CD4-positive, alpha-beta T cell treated with Interleukin-17A for 4 hours (primary cell): ENCODE measurements at regions not wholly inside any gene's neighbourhood (a gene's known extent, or its start where the extent isn't known, plus 50 kb on each side); places are given as distances from the start of the nearest gene placed in this dataset.
"Not testable (repeated sequence)": the region's sequence is repeated elsewhere in the genome, so short reads cannot be mapped to it uniquely, and the experiment has no call there.

Source experiments
- DNase-seq: peaks from one replicate; pipeline ENCODE4 v3.0.0-alpha.2; 2020; ENCODE audit warnings: mixed read lengths

- DNase-seq, result no peak
Observed at GRCh38 chr17:14595656-14596055, 294.8 kb downstream of the HS3ST3B1 start.

- no peak for DNase-seq
Observed at GRCh38 chr17:14594690-14595089, 293.8 kb downstream of the HS3ST3B1 start.

GRCh38 chr17:14593956-14594355 lies 293.1 kb downstream of the HS3ST3B1 start:
- DNase-seq, result no peak

- no peak for DNase-seq
Observed at GRCh38 chr17:14590459-14591250, 289.8 kb downstream of the HS3ST3B1 start.

GRCh38 chr17:14585099-14585498 lies 284.2 kb downstream of the HS3ST3B1 start:
- no peak for DNase-seq

- no peak for DNase-seq
Observed at GRCh38 chr17:14582996-14583395, 282.1 kb downstream of the HS3ST3B1 start.

- no peak for DNase-seq
Observed at GRCh38 chr17:14581186-14581830, 280.4 kb downstream of the HS3ST3B1 start.

- no peak for DNase-seq
Observed at GRCh38 chr17:14580499-14580898, 279.6 kb downstream of the HS3ST3B1 start.

GRCh38 chr17:14579716-14580115 lies 278.8 kb downstream of the HS3ST3B1 start:
- DNase-seq, result no peak

- DNase-seq, result no peak
Observed at GRCh38 chr17:14575471-14575953, 274.6 kb downstream of the HS3ST3B1 start.

- not testable (repeated sequence) for DNase-seq
Observed at GRCh38 chr17:14560325-14560724, 259.4 kb downstream of the HS3ST3B1 start.

- no peak for DNase-seq
Observed at GRCh38 chr17:14559264-14560119, 258.6 kb downstream of the HS3ST3B1 start.

- no peak for DNase-seq
Observed at GRCh38 chr17:14557480-14557879, 256.6 kb downstream of the HS3ST3B1 start.

GRCh38 chr17:14553847-14554246 lies 253.0 kb downstream of the HS3ST3B1 start:
- no peak for DNase-seq

GRCh38 chr17:14552306-14552705 lies 251.4 kb downstream of the HS3ST3B1 start:
- no peak for DNase-seq

- DNase-seq, result no peak
Observed at GRCh38 chr17:14547556-14547955, 246.7 kb downstream of the HS3ST3B1 start.

GRCh38 chr17:14547016-14547415 lies 246.1 kb downstream of the HS3ST3B1 start:
- no peak for DNase-seq

GRCh38 chr17:14545156-14545906 lies 244.4 kb downstream of the HS3ST3B1 start:
- DNase-seq, result no peak

- DNase-seq, result no peak
Observed at GRCh38 chr17:14541714-14542113, 240.8 kb downstream of the HS3ST3B1 start.

- no peak for DNase-seq
Observed at GRCh38 chr17:14539801-14540200, 238.9 kb downstream of the HS3ST3B1 start.

- DNase-seq, result not testable (repeated sequence)
Observed at GRCh38 chr17:14532242-14532641, 231.4 kb downstream of the HS3ST3B1 start.
